ENCODE measurements at regions not wholly inside any gene's neighbourhood (a gene's known extent, or its start where the extent isn't known, plus 50 kb on each side); places are given as distances from the start of the nearest gene placed in this dataset.

GRCh38 chr5:58318468-58318867 lies 141.4 kb downstream of the PLK2 start:
- no peaks in the 10 kb centered on the region for H3K27me3 ChIP-seq
- no peak overlapping the region for H3K4me3 ChIP-seq

GRCh38 chr5:58317808-58318207 lies 142.1 kb downstream of the PLK2 start:
- DNase-seq = no peak

More at GRCh38 chr5:58318468-58318867, 141.4 kb downstream of the PLK2 start:
- no peak for DNase-seq
- no peak for TF ChIP-seq POLR2A (IDR thresholded peaks at IDR 0.05)
- TF ChIP-seq EP300 (IDR thresholded peaks at IDR 0.05) = no peak
- TF ChIP-seq CTCF (IDR thresholded peaks at IDR 0.05) = no peak
- WGBS, 3 donors = 94 to 98% (median 94%) methylated on average over 1 of the region's 1 CpG
- Histone ChIP-seq H3K27ac (no peak overlapping the region), H3K9me3 (no peaks in the 10 kb centered on the region), H3K36me3 (no peaks in the 10 kb centered on the region), H3K4me1 (ENCODE audit: insufficient read depth) (no peaks in the 10 kb centered on the region)
- intact Hi-C loops (cut with DNase I) = no loop called here

GRCh38 chr5:58317009-58317408 lies 142.9 kb downstream of the PLK2 start:
- WGBS, 3 donors = 83 to 89% (median 86%) methylated on average over 7 of the region's 7 CpGs
- H3K27ac ChIP-seq = no peak overlapping the region
- H3K4me3 ChIP-seq = no peak overlapping the region
- no peak for DNase-seq
- no peaks in the 10 kb centered on the region for H3K36me3 ChIP-seq
- TF ChIP-seq EP300 (IDR thresholded peaks at IDR 0.05) (no peak), CTCF (IDR thresholded peaks at IDR 0.05) (no peak), POLR2A (IDR thresholded peaks at IDR 0.05) (no peak)
- H3K27me3 ChIP-seq = no peaks in the 10 kb centered on the region
- no peaks in the 10 kb centered on the region for H3K4me1 ChIP-seq (ENCODE audit: insufficient read depth)
- no peaks in the 10 kb centered on the region for H3K9me3 ChIP-seq
- intact Hi-C loops (cut with DNase I) = no loop called here

More at GRCh38 chr5:58317808-58318207, 142.1 kb downstream of the PLK2 start:
- no peak overlapping the region for H3K27ac ChIP-seq
- no peaks in the 10 kb centered on the region for H3K9me3 ChIP-seq
- intact Hi-C loops (cut with DNase I) = no loop called here
- TF ChIP-seq POLR2A (IDR thresholded peaks at IDR 0.05) (no peak), CTCF (IDR thresholded peaks at IDR 0.05) (no peak), EP300 (IDR thresholded peaks at IDR 0.05) (no peak)
- H3K4me3 ChIP-seq = no peak overlapping the region
- no peaks in the 10 kb centered on the region for H3K36me3 ChIP-seq
- no peaks in the 10 kb centered on the region for H3K4me1 ChIP-seq (ENCODE audit: insufficient read depth)
- no peaks in the 10 kb centered on the region for H3K27me3 ChIP-seq

- Histone ChIP-seq H3K27me3 (no peaks in the 10 kb centered on the region), H3K9me3 (no peaks in the 10 kb centered on the region), H3K27ac (no peak overlapping the region), H3K4me3 (no peak overlapping the region), H3K4me1 (ENCODE audit: insufficient read depth) (no peaks in the 10 kb centered on the region), H3K36me3 (no peaks in the 10 kb centered on the region)
- intact Hi-C loops (cut with DNase I) = no loop called here
- no peak for TF ChIP-seq CTCF (IDR thresholded peaks at IDR 0.05)
- WGBS, 3 donors = 65 to 77% (median 69%) methylated on average over 1 of the region's 1 CpG
- DNase-seq = no peak
Observed at GRCh38 chr5:58315794-58316193, 144.1 kb downstream of the PLK2 start.

All from ovary (tissue), 7 donors.